ENCODE measurements at regions not wholly inside any gene's neighbourhood (a gene's known extent, or its start where the extent isn't known, plus 50 kb on each side); places are given as distances from the start of the nearest gene placed in this dataset.

- TF ChIP-seq, protein P1, sequence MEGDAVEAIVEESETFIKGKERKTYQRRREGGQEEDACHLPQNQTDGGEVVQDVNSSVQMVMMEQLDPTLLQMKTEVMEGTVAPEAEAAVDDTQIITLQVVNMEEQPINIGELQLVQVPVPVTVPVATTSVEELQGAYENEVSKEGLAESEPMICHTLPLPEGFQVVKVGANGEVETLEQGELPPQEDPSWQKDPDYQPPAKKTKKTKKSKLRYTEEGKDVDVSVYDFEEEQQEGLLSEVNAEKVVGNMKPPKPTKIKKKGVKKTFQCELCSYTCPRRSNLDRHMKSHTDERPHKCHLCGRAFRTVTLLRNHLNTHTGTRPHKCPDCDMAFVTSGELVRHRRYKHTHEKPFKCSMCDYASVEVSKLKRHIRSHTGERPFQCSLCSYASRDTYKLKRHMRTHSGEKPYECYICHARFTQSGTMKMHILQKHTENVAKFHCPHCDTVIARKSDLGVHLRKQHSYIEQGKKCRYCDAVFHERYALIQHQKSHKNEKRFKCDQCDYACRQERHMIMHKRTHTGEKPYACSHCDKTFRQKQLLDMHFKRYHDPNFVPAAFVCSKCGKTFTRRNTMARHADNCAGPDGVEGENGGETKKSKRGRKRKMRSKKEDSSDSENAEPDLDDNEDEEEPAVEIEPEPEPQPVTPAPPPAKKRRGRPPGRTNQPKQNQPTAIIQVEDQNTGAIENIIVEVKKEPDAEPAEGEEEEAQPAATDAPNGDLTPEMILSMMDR (IDR thresholded peaks at IDR 0.05), result no peak
- TF ChIP-seq EP300 (IDR thresholded peaks at IDR 0.05) (no peak), POLR2A (IDR thresholded peaks at IDR 0.05) (no peak)
Observed at GRCh38 chr7:81859433-81859832, 89.6 kb upstream of the HGF start.

Data from suprapubic skin (tissue), 3 donors.